ENCODE measurements at regions not wholly inside any gene's neighbourhood (a gene's known extent, or its start where the extent isn't known, plus 50 kb on each side); places are given as distances from the start of the nearest gene placed in this dataset.
"Not testable (repeated sequence)": the region's sequence is repeated elsewhere in the genome, so short reads cannot be mapped to it uniquely, and the experiment has no call there.

DNA sequence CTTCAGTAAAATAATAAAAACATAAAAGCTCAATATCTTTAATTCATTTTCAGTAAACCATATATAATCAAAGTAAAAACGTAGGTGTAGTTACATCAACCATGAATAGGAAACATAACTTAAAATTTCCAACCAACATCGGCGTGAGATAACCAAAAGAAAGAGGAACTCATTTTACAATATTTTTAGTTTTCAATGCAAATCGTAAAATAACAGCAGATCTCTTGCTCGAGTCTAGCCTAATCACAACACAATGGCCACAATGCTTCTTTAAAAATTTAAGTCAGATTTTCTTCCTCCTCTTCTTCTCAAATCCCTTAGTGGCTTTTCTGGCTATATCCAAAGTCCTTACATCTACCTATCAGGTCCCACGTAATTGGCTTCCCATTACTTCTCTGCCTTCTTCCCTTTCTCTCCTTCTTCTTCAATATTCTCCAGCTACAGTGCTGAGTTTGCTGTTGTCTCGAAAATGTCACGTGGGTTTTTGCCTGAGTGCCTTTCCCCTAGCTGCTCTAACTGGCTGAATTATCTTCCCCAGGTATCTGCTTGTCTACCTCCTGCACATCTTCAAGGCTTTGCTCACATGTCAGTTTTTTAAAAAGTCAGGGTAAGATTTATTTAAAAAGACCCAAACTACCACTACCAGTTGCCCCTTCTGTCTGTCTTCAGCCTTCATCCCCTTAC, 90.9 kb upstream of the BANK1 start:
- H3K27me3 ChIP-seq (ENCODE audit: insufficient read depth, low read length, poor library complexity), result no peaks in the 10 kb centered on the region
- no peaks in the 10 kb centered on the region for H3K4me1 ChIP-seq (ENCODE audit: control insufficient read depth, low read depth, low read length)
- no peaks in the 10 kb centered on the region for H3K79me2 ChIP-seq (ENCODE audit: control insufficient read depth, insufficient read depth, low read length)
- H2BK120ac ChIP-seq (ENCODE audit: low read depth, low read length), result no peak overlapping the region
- no peak overlapping the region for H4K5ac ChIP-seq (ENCODE audit: low read length)
- no peak overlapping the region for H3K4me2 ChIP-seq (ENCODE audit: low read length)
- peak overlapping the region; percentile 23 for H2BK15ac ChIP-seq (replicated peaks; ENCODE audit: low read depth)
- H3K4me3 ChIP-seq (ENCODE audit: low read length), result no peak overlapping the region
- no peak overlapping the region for H3K56ac ChIP-seq (ENCODE audit: low read length)
- no peak overlapping the region for H3K4ac ChIP-seq (ENCODE audit: low read depth, low read length)
- WGBS (ENCODE audit: extremely low coverage, insufficient coverage, low lambda C conversion rate), result no CpG with 5 or more reads among the region's 8 CpGs
- no peak overlapping the region for H3K23ac ChIP-seq (ENCODE audit: low read length)
- no peak overlapping the region for H2BK5ac ChIP-seq (ENCODE audit: low read length)
- no peak overlapping the region for H3K27ac ChIP-seq (ENCODE audit: low read depth, low read length)
- H2AK5ac ChIP-seq (ENCODE audit: low read length), result no peak overlapping the region
- H3K9ac ChIP-seq (ENCODE audit: low read length), result no peak overlapping the region
- no peaks in the 10 kb centered on the region for H3K36me3 ChIP-seq (ENCODE audit: control insufficient read depth, insufficient read depth, low read length)
- no peak overlapping the region for H4K8ac ChIP-seq (ENCODE audit: low read depth, low read length)
- no peak for DNase-seq
- H3K79me1 ChIP-seq (ENCODE audit: low read length), result no peaks in the 10 kb centered on the region
- no peak overlapping the region for H3K18ac ChIP-seq (ENCODE audit: low read length)

GRCh38 chr4:101697266-101697665, 93.3 kb upstream of the BANK1 start:
- no CpG with 5 or more reads among the region's 1 CpG for WGBS (ENCODE audit: extremely low coverage, insufficient coverage, low lambda C conversion rate)
- DNase-seq, result peak; percentile 2
- H2BK15ac ChIP-seq (replicated peaks; ENCODE audit: low read depth), result no peak overlapping the region
- H3K18ac ChIP-seq (ENCODE audit: low read length), result no peak overlapping the region
- no peak overlapping the region for H3K4me3 ChIP-seq (ENCODE audit: low read length)
- H3K79me1 ChIP-seq (ENCODE audit: low read length), result no peaks in the 10 kb centered on the region
- no peak overlapping the region for H3K27ac ChIP-seq (ENCODE audit: low read depth, low read length)
- H2BK5ac ChIP-seq (ENCODE audit: low read length), result no peak overlapping the region
- H2BK120ac ChIP-seq (ENCODE audit: low read depth, low read length), result no peak overlapping the region
- no peak overlapping the region for H3K4ac ChIP-seq (ENCODE audit: low read depth, low read length)
- H3K56ac ChIP-seq (ENCODE audit: low read length), result no peak overlapping the region
- no peak overlapping the region for H4K8ac ChIP-seq (ENCODE audit: low read depth, low read length)
- H3K23ac ChIP-seq (ENCODE audit: low read length), result no peak overlapping the region
- H3K79me2 ChIP-seq (ENCODE audit: control insufficient read depth, insufficient read depth, low read length), result no peaks in the 10 kb centered on the region
- H3K36me3 ChIP-seq (ENCODE audit: control insufficient read depth, insufficient read depth, low read length), result no peaks in the 10 kb centered on the region
- no peak overlapping the region for H3K9ac ChIP-seq (ENCODE audit: low read length)
- no peak overlapping the region for H2AK5ac ChIP-seq (ENCODE audit: low read length)
- no peak overlapping the region for H4K5ac ChIP-seq (ENCODE audit: low read length)
- H3K4me2 ChIP-seq (ENCODE audit: low read length), result no peak overlapping the region
- H3K27me3 ChIP-seq (ENCODE audit: insufficient read depth, low read length, poor library complexity), result no peaks in the 10 kb centered on the region
- H3K4me1 ChIP-seq (ENCODE audit: control insufficient read depth, low read depth, low read length), result no peaks in the 10 kb centered on the region

GRCh38 chr4:101696276-101697010, 94.1 kb upstream of the BANK1 start:
- H3K4ac ChIP-seq (ENCODE audit: low read depth, low read length), result no peak overlapping the region
- H3K36me3 ChIP-seq (ENCODE audit: control insufficient read depth, insufficient read depth, low read length), result no peaks in the 10 kb centered on the region
- no peak overlapping the region for H2BK5ac ChIP-seq (ENCODE audit: low read length)
- H3K79me2 ChIP-seq (ENCODE audit: control insufficient read depth, insufficient read depth, low read length), result no peaks in the 10 kb centered on the region
- no peak for DNase-seq
- H2BK120ac ChIP-seq (ENCODE audit: low read depth, low read length), result no peak overlapping the region
- H3K79me1 ChIP-seq (ENCODE audit: low read length), result no peaks in the 10 kb centered on the region
- no peak overlapping the region for H3K4me2 ChIP-seq (ENCODE audit: low read length)
- H3K4me1 ChIP-seq (ENCODE audit: control insufficient read depth, low read depth, low read length), result no peaks in the 10 kb centered on the region
- no peak overlapping the region for H3K9ac ChIP-seq (ENCODE audit: low read length)
- H3K4me3 ChIP-seq (ENCODE audit: low read length), result no peak overlapping the region
- H4K8ac ChIP-seq (ENCODE audit: low read depth, low read length), result no peak overlapping the region
- H3K27me3 ChIP-seq (ENCODE audit: insufficient read depth, low read length, poor library complexity), result no peaks in the 10 kb centered on the region
- H3K56ac ChIP-seq (ENCODE audit: low read length), result no peak overlapping the region
- no peak overlapping the region for H4K5ac ChIP-seq (ENCODE audit: low read length)
- no peak overlapping the region for H3K23ac ChIP-seq (ENCODE audit: low read length)
- H3K27ac ChIP-seq (ENCODE audit: low read depth, low read length), result no peak overlapping the region
- H3K18ac ChIP-seq (ENCODE audit: low read length), result no peak overlapping the region
- H2BK15ac ChIP-seq (replicated peaks; ENCODE audit: low read depth), result no peak overlapping the region
- H2AK5ac ChIP-seq (ENCODE audit: low read length), result no peak overlapping the region
- no CpG with 5 or more reads among the region's 3 CpGs for WGBS (ENCODE audit: extremely low coverage, insufficient coverage, low lambda C conversion rate)

GRCh38 chr4:101695176-101695575, 95.4 kb upstream of the BANK1 start:
- H3K79me1 ChIP-seq (ENCODE audit: low read length), result no peaks in the 10 kb centered on the region
- H3K4me3 ChIP-seq (ENCODE audit: low read length), result no peak overlapping the region
- H4K8ac ChIP-seq (ENCODE audit: low read depth, low read length), result no peak overlapping the region
- no peak overlapping the region for H2BK15ac ChIP-seq (replicated peaks; ENCODE audit: low read depth)
- no peaks in the 10 kb centered on the region for H3K36me3 ChIP-seq (ENCODE audit: control insufficient read depth, insufficient read depth, low read length)
- DNase-seq, result no peak
- H3K79me2 ChIP-seq (ENCODE audit: control insufficient read depth, insufficient read depth, low read length), result no peaks in the 10 kb centered on the region
- no peak overlapping the region for H3K56ac ChIP-seq (ENCODE audit: low read length)
- H3K27me3 ChIP-seq (ENCODE audit: insufficient read depth, low read length, poor library complexity), result no peaks in the 10 kb centered on the region
- no peak overlapping the region for H3K18ac ChIP-seq (ENCODE audit: low read length)
- H2BK120ac ChIP-seq (ENCODE audit: low read depth, low read length), result no peak overlapping the region
- no peak overlapping the region for H3K23ac ChIP-seq (ENCODE audit: low read length)
- H2BK5ac ChIP-seq (ENCODE audit: low read length), result no peak overlapping the region
- H3K4ac ChIP-seq (ENCODE audit: low read depth, low read length), result no peak overlapping the region
- H3K4me1 ChIP-seq (ENCODE audit: control insufficient read depth, low read depth, low read length), result no peaks in the 10 kb centered on the region
- H4K5ac ChIP-seq (ENCODE audit: low read length), result no peak overlapping the region
- H3K9ac ChIP-seq (ENCODE audit: low read length), result no peak overlapping the region
- no peak overlapping the region for H3K27ac ChIP-seq (ENCODE audit: low read depth, low read length)
- H3K4me2 ChIP-seq (ENCODE audit: low read length), result no peak overlapping the region
- no peak overlapping the region for H2AK5ac ChIP-seq (ENCODE audit: low read length)

DNA sequence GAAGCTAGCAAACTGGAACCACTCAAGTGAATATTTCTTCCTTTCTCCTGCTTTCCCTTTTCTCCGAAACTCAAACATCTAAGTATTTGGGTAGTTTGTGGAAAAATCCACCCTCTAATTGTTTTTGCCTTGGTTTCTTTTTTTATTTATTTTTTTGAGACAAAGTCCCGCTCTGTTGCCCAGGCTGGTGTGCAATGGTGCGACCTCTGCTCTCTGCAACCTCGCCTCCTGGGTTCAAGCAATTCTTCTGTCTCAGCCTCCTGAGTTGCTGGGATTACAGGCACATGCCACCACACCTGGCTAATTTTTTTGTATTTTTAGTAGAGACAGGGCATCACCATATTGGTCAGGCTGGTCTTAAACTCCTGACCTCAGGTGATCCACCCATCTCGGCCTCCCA, 96.1 kb upstream of the BANK1 start:
- H4K5ac ChIP-seq (ENCODE audit: low read length); H3K4ac ChIP-seq (ENCODE audit: low read depth, low read length); H3K18ac ChIP-seq (ENCODE audit: low read length); H2BK120ac ChIP-seq (ENCODE audit: low read depth, low read length); H4K8ac ChIP-seq (ENCODE audit: low read depth, low read length); H2BK15ac ChIP-seq (replicated peaks; ENCODE audit: low read depth); H3K4me1 ChIP-seq (ENCODE audit: control insufficient read depth, low read depth, low read length); H3K4me3 ChIP-seq (ENCODE audit: low read length); H3K56ac ChIP-seq (ENCODE audit: low read length); H3K9ac ChIP-seq (ENCODE audit: low read length); H3K27ac ChIP-seq (ENCODE audit: low read depth, low read length); H2AK5ac ChIP-seq (ENCODE audit: low read length); H3K79me2 ChIP-seq (ENCODE audit: control insufficient read depth, insufficient read depth, low read length); H3K79me1 ChIP-seq (ENCODE audit: low read length); H3K27me3 ChIP-seq (ENCODE audit: insufficient read depth, low read length, poor library complexity); H3K4me2 ChIP-seq (ENCODE audit: low read length); DNase-seq; H3K36me3 ChIP-seq (ENCODE audit: control insufficient read depth, insufficient read depth, low read length); H2BK5ac ChIP-seq (ENCODE audit: low read length); H3K23ac ChIP-seq (ENCODE audit: low read length): not testable (repeated sequence)
- no CpG with 5 or more reads among the region's 5 CpGs for WGBS (ENCODE audit: extremely low coverage, insufficient coverage, low lambda C conversion rate)
